ENCODE measurements at regions not wholly inside any gene's neighbourhood (a gene's known extent, or its start where the extent isn't known, plus 50 kb on each side); places are given as distances from the start of the nearest gene placed in this dataset.

DNA sequence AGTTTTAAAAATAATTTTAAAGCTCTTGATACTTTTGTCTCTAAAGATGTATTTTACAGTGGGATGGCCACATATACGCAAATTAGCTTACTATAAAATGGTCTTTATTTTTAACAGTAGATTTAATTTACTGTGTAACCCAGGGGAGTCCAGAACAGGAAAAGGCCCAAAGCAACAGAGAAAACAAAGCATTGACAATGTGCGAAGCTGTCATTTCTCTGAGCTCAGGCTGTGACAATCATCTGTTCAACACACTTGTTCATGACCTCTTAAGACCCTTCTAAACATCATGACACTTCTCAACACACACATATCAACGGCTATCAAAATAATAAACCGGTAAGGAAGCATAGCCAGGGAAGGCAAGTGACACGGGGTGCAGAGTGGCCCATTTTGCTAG is 499.6 kb upstream of the MPDZ start:
- no peaks in the 10 kb centered on the region for H3K4me1 Mint-ChIP-seq
- ATAC-seq (replicated peaks) = no peak
- no peaks in the 10 kb centered on the region for H3K36me3 Mint-ChIP-seq (ENCODE audit: low read depth)
- H3K4me3 Mint-ChIP-seq = no peak overlapping the region
- no peaks in the 10 kb centered on the region for H3K27me3 Mint-ChIP-seq
- no peak overlapping the region for H3K27ac Mint-ChIP-seq
- peaks cover 4% of the 10 kb centered on the region for H3K9me3 Mint-ChIP-seq

DNA sequence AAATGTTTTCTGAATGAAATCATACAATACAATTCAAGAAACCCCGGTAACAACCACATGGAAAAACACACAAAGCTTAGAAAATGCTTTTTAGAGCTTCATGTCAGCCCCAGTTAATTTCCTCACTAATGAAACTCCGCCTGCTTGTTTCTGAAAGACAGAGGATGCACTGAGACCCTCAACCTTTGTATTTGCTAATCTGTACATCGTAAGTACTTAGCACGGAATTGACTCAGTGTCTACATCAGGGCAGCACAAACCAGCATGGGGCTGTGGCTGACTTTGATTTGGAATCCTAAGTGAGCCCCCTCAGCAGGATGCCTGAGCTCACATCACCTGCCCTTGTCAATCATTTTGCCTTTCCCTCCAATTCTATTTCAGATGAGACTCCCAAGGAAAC is 499.1 kb upstream of the MPDZ start:
- no peaks in the 10 kb centered on the region for H3K27me3 Mint-ChIP-seq
- H3K4me1 Mint-ChIP-seq = no peaks in the 10 kb centered on the region
- peaks cover 4% of the 10 kb centered on the region for H3K9me3 Mint-ChIP-seq
- no peak overlapping the region for H3K27ac Mint-ChIP-seq
- no peak overlapping the region for H3K4me3 Mint-ChIP-seq
- ATAC-seq (replicated peaks) = no peak
- no peaks in the 10 kb centered on the region for H3K36me3 Mint-ChIP-seq (ENCODE audit: low read depth)

DNA sequence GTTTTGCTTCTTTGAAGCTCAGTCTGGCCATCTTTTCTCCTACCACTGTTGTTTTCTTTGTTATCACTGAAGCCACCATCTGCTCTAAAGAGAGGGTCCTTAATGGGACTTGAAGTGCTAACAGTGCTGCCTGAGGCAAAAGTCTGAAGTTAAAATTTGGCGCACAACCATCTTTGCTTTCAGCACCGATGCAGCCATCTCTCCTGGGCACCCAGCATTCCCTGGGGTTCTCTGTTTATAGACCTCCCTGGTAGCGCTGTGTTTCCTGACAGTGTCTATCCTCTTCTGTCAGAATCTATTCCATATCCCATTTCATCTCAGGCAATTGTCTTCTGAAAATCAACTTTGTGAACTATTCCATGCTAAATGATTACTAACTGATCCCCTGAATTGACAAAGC is 491.5 kb upstream of the MPDZ start:
- Mint-ChIP-seq H3K4me1 (no peaks in the 10 kb centered on the region), H3K36me3 (ENCODE audit: low read depth) (no peaks in the 10 kb centered on the region), H3K27me3 (no peaks in the 10 kb centered on the region), H3K9me3 (no peaks in the 10 kb centered on the region), H3K4me3 (no peak overlapping the region), H3K27ac (no peak overlapping the region)
- no peak for ATAC-seq (replicated peaks)

DNA sequence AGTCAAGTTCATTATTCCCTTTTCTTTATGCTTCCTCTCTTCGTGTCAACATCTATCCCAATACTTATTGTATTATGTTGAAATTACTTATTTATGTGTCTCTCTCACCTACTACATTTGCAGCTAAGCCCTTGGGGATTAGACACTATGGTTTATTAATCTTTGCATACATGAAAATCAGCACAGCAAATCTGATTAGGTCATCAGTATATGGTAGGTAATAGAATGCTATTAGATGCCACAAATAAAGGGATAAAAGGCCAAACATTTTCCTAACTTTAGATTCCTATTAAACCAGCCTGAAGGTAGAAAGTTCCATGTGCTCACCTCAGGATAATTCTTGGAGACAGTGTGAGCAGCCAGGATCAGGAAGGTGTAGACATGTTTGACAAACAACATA is 490.1 kb upstream of the MPDZ start:
- Mint-ChIP-seq H3K36me3 (ENCODE audit: low read depth) (no peaks in the 10 kb centered on the region), H3K27ac (no peak overlapping the region), H3K4me1 (no peaks in the 10 kb centered on the region)

DNA sequence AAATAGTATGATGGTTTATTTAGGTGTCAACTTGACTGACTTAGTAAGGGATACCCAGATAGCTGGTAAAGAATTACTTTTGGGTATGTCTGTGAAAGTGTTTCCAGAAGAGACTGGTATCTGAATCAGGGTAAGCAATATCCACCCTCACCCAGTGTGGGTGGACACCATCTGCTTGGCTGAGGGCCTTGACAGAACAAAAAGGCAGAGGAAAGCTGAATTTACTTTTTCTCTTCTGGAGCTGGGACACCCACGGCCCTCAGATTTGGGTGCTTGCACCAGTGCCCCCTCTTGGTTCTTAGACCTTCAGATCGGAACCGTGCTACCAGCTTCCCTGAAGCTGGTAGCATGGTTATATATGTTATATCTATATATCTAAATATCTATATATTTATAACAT is 489.5 kb upstream of the MPDZ start:
- no peaks in the 10 kb centered on the region for H3K36me3 Mint-ChIP-seq (ENCODE audit: low read depth)
- no peak for ATAC-seq (replicated peaks)
- H3K4me3 Mint-ChIP-seq = no peak overlapping the region
- no peaks in the 10 kb centered on the region for H3K4me1 Mint-ChIP-seq
- H3K9me3 Mint-ChIP-seq = no peaks in the 10 kb centered on the region
- no peak overlapping the region for H3K27ac Mint-ChIP-seq
- no peaks in the 10 kb centered on the region for H3K27me3 Mint-ChIP-seq

More for the DNA sequence above, 490.1 kb upstream of the MPDZ start:
- Mint-ChIP-seq H3K9me3 (no peaks in the 10 kb centered on the region), H3K27me3 (no peaks in the 10 kb centered on the region), H3K4me3 (no peak overlapping the region)
- no peak for ATAC-seq (replicated peaks)

DNA sequence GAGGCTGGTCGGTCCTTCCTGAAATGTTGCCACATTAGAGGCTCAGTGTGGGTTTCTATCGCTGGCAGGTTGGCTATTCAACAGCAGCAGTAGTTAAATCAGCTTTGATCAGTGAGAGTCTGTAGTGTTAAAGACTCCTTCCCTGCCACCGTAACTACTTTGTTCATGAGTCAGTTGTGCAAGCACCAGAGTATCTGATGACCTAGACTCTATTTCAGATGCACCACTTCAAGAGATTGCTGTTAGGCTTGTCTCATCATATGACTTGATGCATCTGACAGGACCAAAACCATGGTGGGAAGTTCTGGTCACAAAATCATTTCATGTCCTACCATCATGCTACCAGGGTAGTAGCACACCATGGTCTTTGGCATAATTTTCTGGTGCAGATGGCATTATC is 482.7 kb upstream of the MPDZ start:
- Mint-ChIP-seq H3K4me3 (no peak overlapping the region), H3K27me3 (no peaks in the 10 kb centered on the region), H3K27ac (no peak overlapping the region), H3K9me3 (peaks cover 3% of the 10 kb centered on the region), H3K4me1 (no peaks in the 10 kb centered on the region), H3K36me3 (ENCODE audit: low read depth) (no peaks in the 10 kb centered on the region)
- no peak for ATAC-seq (replicated peaks)

DNA sequence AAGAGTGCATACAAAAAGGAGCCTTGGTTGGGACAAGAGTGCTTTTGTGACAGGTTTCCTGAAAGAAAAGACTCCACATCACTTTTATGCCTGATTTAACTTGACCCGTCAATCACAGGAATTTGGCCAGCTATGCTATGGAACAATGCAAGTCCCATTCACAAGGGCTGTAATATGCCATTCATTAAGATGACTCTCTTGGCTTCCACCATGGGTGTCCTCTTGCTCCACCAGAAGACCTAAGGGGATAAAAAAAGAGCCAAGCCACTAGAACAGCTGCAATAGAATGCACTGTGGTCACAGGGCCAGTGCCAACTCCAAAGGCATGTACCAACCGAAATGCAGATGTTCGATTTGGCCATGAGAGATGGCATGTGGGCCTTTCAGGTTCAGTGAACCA is 480.1 kb upstream of the MPDZ start:
- Mint-ChIP-seq H3K4me1 (no peaks in the 10 kb centered on the region), H3K27me3 (no peaks in the 10 kb centered on the region), H3K27ac (no peak overlapping the region), H3K9me3 (peaks cover 7% of the 10 kb centered on the region), H3K36me3 (ENCODE audit: low read depth) (no peaks in the 10 kb centered on the region), H3K4me3 (no peak overlapping the region)
- no peak for ATAC-seq (replicated peaks)

DNA sequence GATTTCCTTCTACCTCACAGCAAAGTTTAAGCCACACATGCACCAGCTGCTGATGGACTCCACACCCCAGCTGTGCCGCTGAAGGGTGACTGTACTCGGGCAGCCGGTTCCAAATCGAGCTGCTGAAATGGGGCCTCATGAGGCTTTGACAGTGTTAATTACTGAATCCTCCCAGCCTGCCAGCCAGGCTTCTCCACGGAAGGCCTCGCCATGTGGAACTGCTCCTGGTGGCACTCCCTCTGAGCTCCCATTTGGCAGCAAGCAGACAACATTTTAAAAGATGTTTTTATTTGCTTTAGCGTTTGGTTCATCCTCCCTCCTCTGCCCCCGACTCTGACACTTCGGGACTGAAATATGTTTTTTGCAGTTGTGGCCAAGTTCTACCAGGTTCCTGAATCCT is 479.4 kb upstream of the MPDZ start:
- H3K27ac Mint-ChIP-seq = no peak overlapping the region
- H3K4me1 Mint-ChIP-seq = no peaks in the 10 kb centered on the region
- H3K9me3 Mint-ChIP-seq = peaks cover 7% of the 10 kb centered on the region
- no peaks in the 10 kb centered on the region for H3K27me3 Mint-ChIP-seq
- H3K36me3 Mint-ChIP-seq (ENCODE audit: low read depth) = no peaks in the 10 kb centered on the region
- no peak overlapping the region for H3K4me3 Mint-ChIP-seq
- no peak for ATAC-seq (replicated peaks)

DNA sequence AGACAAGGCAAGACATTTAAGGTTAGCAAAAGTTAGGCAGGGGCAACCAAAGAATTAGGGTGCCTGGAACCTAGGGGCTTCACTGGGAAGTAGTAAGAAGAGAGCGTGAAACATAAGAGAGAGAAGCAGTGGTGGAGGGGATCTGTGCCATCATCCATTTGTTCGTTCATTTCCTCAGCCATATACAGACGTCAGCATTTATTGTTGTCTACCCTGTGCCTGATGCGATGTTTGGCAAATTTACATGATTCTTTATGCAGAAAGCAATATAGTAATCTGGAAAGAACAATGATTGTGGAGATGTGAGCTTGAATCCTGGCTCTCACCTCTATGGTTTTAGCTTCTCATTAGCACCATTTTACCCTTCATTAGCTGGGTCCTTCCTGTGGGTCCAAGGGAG is 477.5 kb upstream of the MPDZ start:
- Mint-ChIP-seq H3K27me3 (no peaks in the 10 kb centered on the region), H3K36me3 (ENCODE audit: low read depth) (no peaks in the 10 kb centered on the region), H3K4me1 (no peaks in the 10 kb centered on the region), H3K27ac (no peak overlapping the region), H3K4me3 (no peak overlapping the region), H3K9me3 (peaks cover 7% of the 10 kb centered on the region)
- no peak for ATAC-seq (replicated peaks)

DNA sequence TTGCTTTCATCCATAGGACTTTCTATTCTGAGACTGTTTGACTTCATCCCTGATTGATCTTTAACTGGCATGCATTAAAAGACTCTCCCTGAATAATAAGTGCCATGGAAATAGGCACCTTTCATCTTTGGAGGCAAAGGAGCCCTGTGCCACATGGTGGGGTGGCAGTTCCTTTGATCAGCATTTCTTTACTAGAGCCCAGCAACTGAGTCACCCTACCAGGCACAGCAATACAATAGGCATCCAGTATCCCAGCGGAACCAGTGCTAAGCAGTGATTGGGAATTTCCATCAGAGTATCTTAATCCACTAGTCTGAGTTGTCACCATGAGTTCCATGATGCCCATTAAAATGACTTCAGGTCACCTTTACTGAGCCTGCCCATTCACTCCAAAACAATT is 476.1 kb upstream of the MPDZ start:
- Mint-ChIP-seq H3K36me3 (ENCODE audit: low read depth) (no peaks in the 10 kb centered on the region), H3K4me3 (no peak overlapping the region), H3K9me3 (peaks cover 7% of the 10 kb centered on the region), H3K27me3 (no peaks in the 10 kb centered on the region), H3K4me1 (no peaks in the 10 kb centered on the region), H3K27ac (no peak overlapping the region)
- ATAC-seq (replicated peaks) = no peak

DNA sequence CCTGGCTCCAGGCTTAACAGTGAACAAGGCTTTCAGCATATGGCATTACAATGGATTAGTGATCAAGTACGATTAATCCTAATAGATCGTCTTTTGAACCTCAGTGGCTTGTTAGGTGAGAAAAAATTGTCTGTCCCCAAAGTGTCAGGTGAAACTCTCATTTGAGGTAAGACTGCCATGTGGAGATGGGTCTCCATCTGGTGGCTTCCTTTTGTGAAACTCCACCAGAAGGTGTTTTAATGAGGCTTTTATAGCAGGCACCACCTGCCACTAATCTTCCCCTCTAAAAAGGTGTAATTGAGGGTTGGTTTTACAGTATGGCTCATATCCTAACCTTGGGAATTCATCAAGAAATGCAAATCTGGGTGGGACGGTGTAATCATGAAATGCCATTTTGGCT is 471.1 kb upstream of the MPDZ start:
- Mint-ChIP-seq H3K27me3 (no peaks in the 10 kb centered on the region), H3K9me3 (peaks cover 6% of the 10 kb centered on the region), H3K27ac (no peak overlapping the region), H3K4me1 (no peaks in the 10 kb centered on the region), H3K36me3 (ENCODE audit: low read depth) (no peaks in the 10 kb centered on the region), H3K4me3 (no peak overlapping the region)
- ATAC-seq (replicated peaks) = no peak

DNA sequence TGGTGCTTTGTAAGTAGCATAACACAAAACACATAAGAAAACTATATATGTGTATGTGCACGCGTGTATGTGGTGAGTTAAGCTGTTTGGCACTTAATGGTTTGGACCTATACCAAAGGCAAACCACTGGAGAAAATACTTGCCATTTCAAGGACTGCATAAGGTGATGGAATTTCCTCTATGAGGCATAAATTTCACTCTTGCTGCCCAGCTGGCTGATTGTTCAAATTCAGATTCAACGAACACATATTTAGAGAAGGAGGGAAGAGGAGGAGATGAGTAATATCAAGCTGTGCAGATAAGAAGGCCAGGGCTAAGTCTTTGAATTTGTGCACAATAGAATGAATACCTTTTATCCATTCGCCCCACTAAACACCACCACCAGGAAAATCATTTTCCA is 470.6 kb upstream of the MPDZ start:
- no peak for ATAC-seq (replicated peaks)
- no peaks in the 10 kb centered on the region for H3K36me3 Mint-ChIP-seq (ENCODE audit: low read depth)

DNA sequence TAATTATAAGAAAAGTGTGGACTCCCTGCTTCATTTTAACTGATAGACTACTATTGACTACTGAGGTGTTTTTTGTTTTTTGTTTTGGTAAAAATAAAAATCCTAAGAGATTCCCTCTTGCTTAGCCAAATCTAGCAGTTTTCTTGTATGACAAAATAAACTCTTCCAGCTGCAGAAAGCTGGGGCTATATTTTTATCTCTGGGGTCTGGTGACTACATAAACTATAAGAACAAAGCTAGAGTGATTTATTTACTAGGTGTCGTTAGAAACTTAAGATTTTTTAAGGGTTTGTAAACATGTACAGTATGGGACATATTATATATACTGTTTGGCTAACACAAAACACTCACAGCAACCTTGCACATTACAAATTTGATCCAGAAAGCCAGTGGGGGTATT is 467.4 kb upstream of the MPDZ start:
- H3K4me3 Mint-ChIP-seq = no peak overlapping the region
- peaks cover 6% of the 10 kb centered on the region for H3K9me3 Mint-ChIP-seq
- no peaks in the 10 kb centered on the region for H3K4me1 Mint-ChIP-seq
- no peak overlapping the region for H3K27ac Mint-ChIP-seq
- H3K27me3 Mint-ChIP-seq = no peaks in the 10 kb centered on the region
- no peaks in the 10 kb centered on the region for H3K36me3 Mint-ChIP-seq (ENCODE audit: low read depth)
- no peak for ATAC-seq (replicated peaks)

More for the DNA sequence above, 470.6 kb upstream of the MPDZ start:
- Mint-ChIP-seq H3K27ac (no peak overlapping the region), H3K27me3 (no peaks in the 10 kb centered on the region), H3K4me1 (no peaks in the 10 kb centered on the region), H3K4me3 (no peak overlapping the region), H3K9me3 (peaks cover 6% of the 10 kb centered on the region)

DNA sequence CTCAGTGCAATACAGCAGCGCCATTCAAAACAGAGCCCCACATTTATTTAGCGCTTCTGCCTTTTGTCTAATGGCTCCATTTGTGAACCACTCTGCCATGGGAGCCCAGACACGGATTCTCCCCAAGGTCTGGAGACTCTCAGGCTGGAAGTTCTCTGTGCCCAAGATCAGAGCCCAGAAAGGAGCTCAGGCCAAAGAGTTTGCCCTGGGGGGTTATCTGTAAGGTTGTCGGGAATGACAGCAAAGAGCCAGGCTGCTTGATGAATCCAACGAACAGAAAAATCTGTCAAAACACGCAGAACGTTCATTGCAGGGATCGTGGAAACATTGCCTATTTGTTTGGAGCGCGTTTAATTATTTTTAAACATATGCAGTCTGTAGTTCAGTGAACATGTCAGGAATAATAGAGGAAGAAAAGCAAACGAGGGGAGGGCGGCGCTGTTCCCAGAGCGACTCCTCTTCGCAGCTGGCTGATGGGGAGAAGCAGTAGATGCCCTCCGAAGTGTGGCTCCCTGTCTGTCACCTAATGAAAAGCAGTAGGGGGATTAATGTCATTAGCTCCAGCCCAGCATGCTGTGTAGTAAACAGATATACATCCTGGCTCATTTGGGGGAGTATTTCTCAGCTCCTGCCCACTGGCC is 464.9 kb upstream of the MPDZ start:
- Mint-ChIP-seq H3K27ac (no peak overlapping the region), H3K9me3 (no peaks in the 10 kb centered on the region), H3K4me3 (no peak overlapping the region), H3K4me1 (no peaks in the 10 kb centered on the region), H3K36me3 (ENCODE audit: low read depth) (no peaks in the 10 kb centered on the region), H3K27me3 (no peaks in the 10 kb centered on the region)
- ATAC-seq (replicated peaks) = no peak

DNA sequence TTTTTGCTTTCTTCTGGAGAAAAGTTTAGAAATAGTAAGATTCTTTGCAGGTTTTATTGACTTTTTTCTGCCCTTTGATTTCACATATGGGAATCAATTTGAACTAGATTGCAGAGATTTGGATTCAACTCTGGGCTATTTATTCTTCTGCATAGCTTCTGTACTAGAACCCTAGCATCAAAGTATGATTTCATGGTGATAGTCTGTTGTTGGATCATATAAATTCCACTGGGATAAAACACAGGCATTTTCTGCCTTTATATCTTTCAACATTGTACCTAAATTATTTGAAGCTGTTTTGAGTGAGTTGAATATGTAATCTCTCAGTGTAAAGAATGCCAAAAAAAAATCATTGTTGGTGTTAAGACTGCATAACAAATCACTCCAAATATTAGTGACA is 458.4 kb upstream of the MPDZ start:
- Mint-ChIP-seq H3K36me3 (ENCODE audit: low read depth) (no peaks in the 10 kb centered on the region), H3K4me1 (no peaks in the 10 kb centered on the region), H3K4me3 (no peak overlapping the region), H3K27ac (no peak overlapping the region), H3K9me3 (peaks cover 5% of the 10 kb centered on the region), H3K27me3 (no peaks in the 10 kb centered on the region)
- ATAC-seq (replicated peaks) = no peak

DNA sequence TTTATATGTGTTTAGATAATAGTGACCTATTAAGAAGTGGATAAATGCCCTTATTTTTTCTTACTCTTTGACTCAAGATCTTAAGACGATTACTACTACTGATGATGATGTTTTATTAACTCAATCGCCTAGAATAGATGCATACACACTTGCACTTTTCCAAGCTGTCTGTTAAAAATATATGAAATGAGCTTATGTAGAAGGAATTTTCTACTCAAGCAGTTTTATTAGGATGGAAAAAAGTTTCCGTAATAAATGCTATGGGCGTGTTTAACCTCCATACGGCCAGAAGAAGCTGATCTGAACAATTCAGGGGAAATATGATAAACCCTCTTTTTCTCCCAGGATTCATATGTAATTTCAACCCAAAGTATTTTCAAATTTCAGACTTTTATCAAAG is 455.7 kb upstream of the MPDZ start:
- Mint-ChIP-seq H3K4me1 (no peaks in the 10 kb centered on the region), H3K36me3 (ENCODE audit: low read depth) (no peaks in the 10 kb centered on the region), H3K27me3 (no peaks in the 10 kb centered on the region), H3K9me3 (peaks cover 9% of the 10 kb centered on the region), H3K27ac (no peak overlapping the region), H3K4me3 (no peak overlapping the region)
- no peak for ATAC-seq (replicated peaks)

All from activated T-helper 17 cell treated with anti-CD3 and anti-CD28 coated beads, Interleukin-2, amount 50 U/mL, for 72 hours (primary cell).